GM12878 (cell line): ENCODE measurements at regions not wholly inside any gene's neighbourhood (a gene's known extent, or its start where the extent isn't known, plus 50 kb on each side); places are given as distances from the start of the nearest gene placed in this dataset.

Experiments used
- ATAC-seq: fragments of 200-7000 bp; cut with Tn5 transposase; 3 replicates; pipeline ENCODE4 v1.9.1; 2020; ENCODE audit warnings: mild to moderate bottlenecking, moderate library complexity
- BruUV-seq: library from RNA; stranded (reverse); fragments of 400-500 nt; replicated peaks from 2 replicates; lab custom pipeline; 2021; lab: Mats Ljungman, UMichigan
- CTCF ChIA-PET: fragments of 300-600 bp; sonication (Branson Sonifier 250); formaldehyde crosslinking; extraction: SDS; loops from one replicate; lab custom pipeline; 2021; ENCODE audit warnings: inconsistent platforms; lab: Yijun Ruan, JAX
- POLR2A ChIA-PET: fragments of 350-600 bp; formaldehyde crosslinking; extraction: SDS; loops from one replicate; lab custom pipeline; 2021; ENCODE audit warnings: inconsistent platforms; lab: Charles Lee
- RAD21 ChIA-PET: fragments of 300-600 bp; sonication (Branson Sonifier 250); formaldehyde crosslinking; loops from one replicate; lab custom pipeline; 2023; ENCODE audit warnings: antibody characterized with exemption; ENCODE audit not compliant: unreplicated experiment; lab: Charles Lee
- SMC1A ChIA-PET: fragments of 300-600 bp; sonication (Branson Sonifier 250); formaldehyde crosslinking; loops from one replicate; lab custom pipeline; 2023; ENCODE audit not compliant: unreplicated experiment, uncharacterized antibody; lab: Charles Lee
- DNase-seq: peaks from one replicate; pipeline ENCODE4 v3.0.0-alpha.2; 2011; ENCODE audit warnings: low read depth, low spot score
- FAIRE-seq: peaks from 3 replicates; lab custom pipeline; 2011; peaks lifted over from hg19 to GRCh38; lab: Jason Lieb, UNC
- H2AFZ ChIP-seq: 2 replicates; pipeline ENCODE4 v1.6.0; 2011; ENCODE audit warnings: low read depth, low read length, control low read depth; ENCODE audit not compliant: control insufficient read depth
- H3K27ac ChIP-seq: 2 replicates; pipeline ENCODE4 v1.5.1; 2011; ENCODE audit warnings: control low read depth; ENCODE audit not compliant: control insufficient read depth, insufficient read depth
- H3K27me3 ChIP-seq, 2 experiments: replicated peaks in 1 of 2; 2 replicates each; pipeline versions ENCODE4 v1.6.0 to v1.6.1; 2011; ENCODE audit warnings: low read length in 1 of 2; ENCODE audit not compliant: control insufficient read depth in 2 of 2, insufficient read depth in 2 of 2
- H3K36me3 ChIP-seq, 2 experiments: 2 replicates each; pipeline ENCODE4 v1.5.1; 2011; ENCODE audit warnings: low read length in 1 of 2; ENCODE audit not compliant: control insufficient read depth in 2 of 2, insufficient read depth in 2 of 2
- H3K4me1 ChIP-seq: 2 replicates; pipeline ENCODE4 v1.6.1; 2011; ENCODE audit warnings: mild to moderate bottlenecking, low read length, moderate library complexity, mixed read lengths; ENCODE audit not compliant: control insufficient read depth, insufficient read depth
- H3K4me2 ChIP-seq: 2 replicates; pipeline ENCODE4 v1.6.0; 2011; ENCODE audit warnings: control low read depth; ENCODE audit not compliant: control insufficient read depth, insufficient read depth
- H3K4me3 ChIP-seq: fragments of 200-600 bp; sonication (generic); 2 replicates; pipeline ENCODE4 v1.5.1; 2016
- H3K79me2 ChIP-seq: 2 replicates; pipeline ENCODE4 v1.6.0; 2011; ENCODE audit warnings: low read length; ENCODE audit not compliant: control insufficient read depth, insufficient read depth
- H3K9ac ChIP-seq: 2 replicates; pipeline ENCODE4 v1.8.0; 2011; ENCODE audit warnings: low read length, control low read depth, mixed read lengths; ENCODE audit not compliant: control insufficient read depth, insufficient read depth
- H3K9me3 ChIP-seq: replicated peaks from 3 replicates; pipeline ENCODE4 v1.5.1; 2011; ENCODE audit warnings: mild to moderate bottlenecking, low read length; ENCODE audit not compliant: control insufficient read depth, insufficient read depth
- H4K20me1 ChIP-seq: 2 replicates; pipeline ENCODE4 v1.6.0; 2011; ENCODE audit not compliant: control insufficient read depth, insufficient read depth
- BACH1 ChIP-seq: fragments of 450-650 bp; IDR thresholded peaks from 2 replicates; pipeline ENCODE4 v1.6.1; 2017; ENCODE audit warnings: mild to moderate bottlenecking, borderline replicate concordance
- IKZF1 ChIP-seq: fragments of 450-650 bp; conservative IDR thresholded peaks from 2 replicates; pipeline ENCODE4 v1.6.1; 2017; ENCODE audit warnings: antibody characterized with exemption, mild to moderate bottlenecking
- NKRF ChIP-seq: fragments of 450-650 bp; conservative IDR thresholded peaks from 2 replicates; pipeline ENCODE4 v1.6.1; 2017; ENCODE audit warnings: mild to moderate bottlenecking, moderate library complexity
- POLR2AphosphoS5 ChIP-seq: IDR thresholded peaks from 2 replicates; pipeline ENCODE4 v1.6.1; 2011; ENCODE audit warnings: mild to moderate bottlenecking, low read length, inconsistent platforms
- SMC3 ChIP-seq: IDR thresholded peaks from 2 replicates; pipeline ENCODE4 v1.6.1; 2011; ENCODE audit warnings: low read length, improper control_type of control experiment, borderline replicate concordance
- USF2 ChIP-seq: IDR thresholded peaks from 2 replicates; pipeline ENCODE4 v1.6.1; 2011; ENCODE audit warnings: low read depth, low read length, improper control_type of control experiment, borderline replicate concordance
- YBX1 ChIP-seq: fragments of 450-650 bp; IDR thresholded peaks from 2 replicates; pipeline ENCODE4 v1.6.1; 2016; ENCODE audit warnings: antibody characterized with exemption
- ZNF384 ChIP-seq: IDR thresholded peaks from 2 replicates; pipeline ENCODE4 v1.6.1; 2012; ENCODE audit warnings: low read depth, mild to moderate bottlenecking, low read length, improper control_type of control experiment, borderline replicate concordance
- ZSCAN29 ChIP-seq: fragments of 450-650 bp; IDR thresholded peaks from 2 replicates; pipeline ENCODE4 v1.6.1; 2017; ENCODE audit warnings: mild to moderate bottlenecking, moderate library complexity
- WGBS: methylation state at CpG from one replicate; pipeline ENCODE4 v1.1.6; 2016; ENCODE audit warnings: low lambda C conversion rate; ENCODE audit not compliant: insufficient replicate concordance, insufficient coverage; ENCODE audit errors: missing lambda C conversion rate; 5-methylcytosine and 5-hydroxymethylcytosine counted together
- in situ Hi-C: fragments of 300-500 bp; cut with MboI; formaldehyde crosslinking; loops from 9 replicates; pipeline ENCODE4 v1.14.3; 2018; ENCODE audit warnings: mixed read lengths
- intact Hi-C: fragments of 100-400 bp; cut with micrococcal nuclease; formaldehyde crosslinking; loops from one replicate; pipeline ENCODE4 v1.14.2; 2022; ENCODE audit not compliant: unreplicated experiment

- Histone ChIP-seq H3K4me3 (no peak overlapping the region), H3K36me3 (peaks cover 0 to 2% of the 10 kb centered on the region in 2 experiments; a peak in 1 of 4 replicates), H3K4me1 (peaks cover 33% of the 10 kb centered on the region), H3K27me3 (no peaks in the 10 kb centered on the region), H3K9ac (no peak overlapping the region), H3K9me3 (no peaks in the 10 kb centered on the region), H3K27ac (peak overlapping the region; percentile 21; the same call in 1 of the 2 replicates), H3K4me2 (peak overlapping the region; percentile 9), H3K79me2 (peaks cover 19% of the 10 kb centered on the region), H2AFZ (no peak overlapping the region), H4K20me1 (no peaks in the 10 kb centered on the region)
- ChIA-PET RAD21 (interaction anchor here (0.9 to 11.4 kb wide), 9 partner anchors 10 to 112 kb away, joined by 3 to 361 read pairs (median 9); no protein-coding TSS in a partner anchor), CTCF (interaction anchor here (0.6 to 9.8 kb wide), 7 partner anchors 8 to 426 kb away, joined by 3 to 101 read pairs (median 4); no protein-coding TSS in a partner anchor), SMC1A (interaction anchor here (0.9 to 12.7 kb wide), 12 partner anchors 8 to 306 kb away, joined by 3 to 335 read pairs (median 8); partner anchors contain the start of gene SOX9), POLR2A (interaction anchor here (0.7 to 9.6 kb wide), 6 partner anchors 37 to 396 kb away, joined by 3 to 170 read pairs (median 4); partner anchors contain the start of gene SOX9)
- TF ChIP-seq USF2, result no peak
- peak; percentile 33; the same call in 1 of the 2 replicates for TF ChIP-seq BACH1
- no peak for TF ChIP-seq YBX1
- peak; percentile 66 for TF ChIP-seq POLR2AphosphoS5
- TF ChIP-seq NKRF, result no peak
- peak; percentile 79 for TF ChIP-seq ZNF384
- no peak for TF ChIP-seq ZSCAN29
- TF ChIP-seq IKZF1, result 0 out of 2 replicates have a peak, but pooled peaks have one; percentile 15
- peak; percentile 11; the same call in 1 of the 2 replicates for TF ChIP-seq SMC3
- intact Hi-C loops (no loop called here), in situ Hi-C loops (loop anchor here (5.0 to 10.0 kb wide), 2 partner anchors 35 to 302 kb away; partner anchors contain the start of gene SOX9)
- FAIRE-seq (no peak), DNase-seq (no peak), ATAC-seq (no peak)
- 61% methylated on average over 7 of the region's 7 CpGs for WGBS
- no TSS peak for BruUV-seq
Measured at GRCh38 chr17:72426948-72427760, 306.3 kb downstream of the SOX9 start.
